ENCODE measurements at regions not wholly inside any gene's neighbourhood (a gene's known extent, or its start where the extent isn't known, plus 50 kb on each side); places are given as distances from the start of the nearest gene placed in this dataset.
"Not testable (repeated sequence)": the region's sequence is repeated elsewhere in the genome, so short reads cannot be mapped to it uniquely, and the experiment has no call there.

DNA sequence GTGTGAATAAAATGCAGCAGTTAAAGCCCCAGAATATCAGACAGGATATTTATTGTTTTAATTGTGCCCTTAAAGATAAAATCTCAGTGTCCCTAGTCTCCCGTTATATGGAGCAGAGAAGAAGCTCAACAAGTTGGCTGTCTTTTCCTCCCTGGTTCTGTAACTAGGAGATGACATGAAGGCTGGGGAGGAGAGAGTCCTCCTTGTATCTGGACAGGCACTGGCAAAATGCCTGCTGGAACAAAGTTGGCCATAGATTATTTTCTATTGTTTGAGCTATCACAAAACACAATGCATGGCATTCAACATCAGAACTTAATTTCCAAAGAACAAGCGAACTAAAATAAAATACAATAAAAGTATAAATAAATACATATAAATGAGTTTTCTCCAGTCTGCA, 694.9 kb upstream of the KCND2 start:
- DNase-seq (ENCODE audit: low spot score): no peak

DNA sequence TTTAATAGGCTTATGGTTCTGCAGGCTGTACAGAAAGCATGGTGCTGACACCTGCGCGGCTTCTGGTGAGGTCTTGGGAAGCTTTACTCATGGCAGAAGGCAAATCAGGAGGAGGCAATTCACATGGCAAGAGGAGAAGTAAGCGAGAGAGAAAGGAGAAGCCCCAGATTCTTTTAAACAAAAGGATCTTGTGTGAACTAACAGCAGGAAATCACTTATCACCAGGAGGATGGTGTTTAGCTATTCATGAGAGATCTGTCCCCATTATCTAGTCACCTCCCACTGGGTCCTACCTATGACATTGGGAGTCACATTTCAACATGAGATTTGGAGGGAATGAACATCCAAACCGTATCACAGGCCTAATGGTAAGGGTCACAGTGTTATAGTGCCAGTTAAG, 678.0 kb upstream of the KCND2 start:
- DNase-seq (ENCODE audit: low spot score): peak; percentile 60

DNA sequence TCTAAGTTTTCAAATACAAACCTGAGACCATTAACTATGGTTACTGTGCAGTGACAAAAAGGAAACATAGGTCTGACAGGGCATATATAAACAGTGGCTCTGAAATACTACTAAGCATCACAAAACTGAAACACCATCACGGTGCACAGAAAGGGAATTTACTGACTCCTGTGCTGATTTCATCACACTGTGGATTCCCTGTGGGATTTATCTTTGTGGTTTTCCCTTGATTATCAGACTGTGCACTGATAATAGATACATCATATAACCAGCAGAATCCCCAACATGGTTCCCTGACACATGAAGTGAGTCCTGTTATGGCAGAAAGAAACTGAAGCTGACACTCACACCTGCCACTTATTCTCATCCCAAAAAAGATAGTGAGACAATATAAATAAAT, 676.3 kb upstream of the KCND2 start:
- no peak for DNase-seq (ENCODE audit: low spot score)

DNA sequence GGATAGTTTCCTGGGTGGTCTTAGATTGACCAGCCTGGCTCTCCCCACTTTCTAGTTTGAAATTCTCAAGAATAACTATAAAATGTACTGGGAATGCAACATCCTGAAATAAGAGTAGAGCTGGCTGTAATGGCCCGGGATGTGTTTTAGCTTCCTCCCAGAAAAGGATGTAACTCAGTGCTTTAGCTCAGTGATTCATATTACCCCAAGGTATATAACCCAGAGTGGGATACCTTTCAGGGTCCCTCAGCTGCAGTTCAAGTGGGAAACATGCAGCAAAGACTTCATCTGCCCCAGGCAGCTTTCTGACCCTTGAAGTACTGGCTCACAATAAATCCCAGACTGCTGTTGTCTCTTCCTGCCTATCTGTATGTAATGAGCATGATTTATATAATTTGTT, 666.7 kb upstream of the KCND2 start:
- DNase-seq (ENCODE audit: low spot score): no peak

DNA sequence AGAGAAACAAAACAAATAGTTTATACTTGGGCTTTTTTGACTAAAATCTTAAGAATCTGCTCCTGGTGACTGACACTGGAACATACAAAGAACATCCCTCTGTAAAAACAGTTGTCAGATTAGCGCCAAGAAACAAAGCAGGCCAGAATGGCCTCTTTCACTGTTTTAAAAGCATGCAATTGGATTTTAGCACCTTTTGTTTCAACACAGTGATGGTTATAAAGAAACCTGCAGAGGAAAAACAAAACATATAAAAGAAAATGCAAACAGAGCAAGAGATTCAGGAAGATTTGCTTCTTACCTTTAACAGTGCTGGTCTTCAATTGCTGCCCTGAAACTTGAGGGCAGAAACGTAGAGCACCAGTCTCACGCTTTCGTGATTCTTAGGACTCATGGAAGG, 652.2 kb upstream of the KCND2 start:
- no peak for DNase-seq (ENCODE audit: low spot score)

DNA sequence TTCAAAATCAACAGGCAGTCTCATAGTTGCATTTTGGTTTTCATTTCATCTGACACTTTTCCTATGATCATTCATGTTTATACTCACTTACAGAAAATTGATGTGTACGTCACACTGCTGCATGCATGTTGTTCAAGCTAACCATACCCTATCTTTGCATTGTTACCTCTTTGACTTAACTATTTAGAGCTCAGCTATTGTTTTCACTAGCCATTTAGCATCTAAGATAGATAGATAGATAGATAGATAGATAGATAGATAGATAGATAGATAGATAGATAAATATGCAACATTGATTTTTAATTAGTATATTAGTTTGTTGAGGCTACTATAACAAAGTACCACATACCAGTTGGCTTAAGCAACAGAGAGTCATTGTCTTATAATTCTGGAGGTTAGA, 649.5 kb upstream of the KCND2 start:
- no peak for DNase-seq (ENCODE audit: low spot score)

DNA sequence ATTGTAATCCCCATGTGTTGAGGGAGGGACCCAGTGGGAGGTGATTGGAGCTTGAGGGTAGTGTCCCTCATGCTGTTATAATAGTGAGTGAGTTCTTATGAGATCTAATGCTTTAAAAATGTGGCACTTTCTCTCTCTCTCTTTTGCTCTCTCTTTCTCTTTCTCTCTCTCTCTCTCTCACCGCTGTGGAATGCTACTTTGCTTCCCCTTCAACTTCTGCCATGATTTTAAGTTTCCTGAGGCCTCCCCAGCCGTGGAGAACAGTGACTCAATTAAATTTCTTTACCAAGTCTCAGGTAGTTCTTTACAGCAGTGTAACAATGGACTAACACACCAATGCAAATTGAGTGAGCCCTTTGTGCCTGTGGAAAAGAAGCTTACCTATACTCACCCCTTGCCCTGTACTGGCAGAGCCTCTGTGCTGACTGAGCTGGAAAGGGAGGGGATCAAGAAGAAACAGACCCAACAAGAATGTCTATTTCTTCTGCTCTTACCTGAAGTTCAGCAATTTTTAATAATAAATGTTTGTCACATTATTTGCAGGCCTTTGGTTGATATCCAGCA, 642.5 kb upstream of the KCND2 start:
- DNase-seq (ENCODE audit: low spot score): no peak

DNA sequence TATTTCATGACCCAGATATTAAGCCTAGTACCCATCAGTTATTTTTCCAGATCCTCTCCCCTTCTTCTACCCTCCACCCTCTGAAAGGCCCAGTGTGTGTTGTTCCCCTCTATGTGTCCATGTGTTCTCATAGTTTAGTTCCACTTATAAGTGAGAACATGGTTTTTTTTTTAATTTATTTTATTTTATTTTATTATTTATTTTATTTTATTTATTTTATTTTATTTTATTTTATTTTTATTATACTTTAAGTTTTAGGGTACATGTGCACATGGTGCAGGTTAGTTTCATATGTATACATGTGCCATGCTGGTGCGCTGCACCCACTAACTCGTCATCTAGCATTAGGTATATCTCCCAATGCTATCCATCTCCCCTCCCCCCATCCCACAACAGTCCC, 639.2 kb upstream of the KCND2 start:
- DNase-seq (ENCODE audit: low spot score): not testable (repeated sequence)

DNA sequence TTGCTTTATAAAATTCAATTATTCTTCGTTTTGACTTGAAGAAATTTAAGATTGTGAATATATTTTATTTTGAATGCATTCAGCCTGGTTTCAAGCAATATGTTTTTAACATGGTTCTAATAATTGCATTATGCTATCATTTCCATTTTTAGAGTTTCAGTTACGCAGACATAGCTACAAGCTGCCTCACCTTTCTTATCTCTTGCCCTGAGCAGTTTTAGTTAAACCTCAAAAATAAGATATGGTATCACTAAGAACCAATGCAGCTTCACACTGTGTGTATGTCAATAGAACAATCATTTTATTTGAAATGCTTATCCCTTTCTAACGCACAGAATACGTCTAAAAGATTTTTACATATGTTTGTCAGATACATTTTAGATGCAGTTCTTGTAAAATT, 632.6 kb upstream of the KCND2 start:
- no peak for DNase-seq (ENCODE audit: low spot score)

DNA sequence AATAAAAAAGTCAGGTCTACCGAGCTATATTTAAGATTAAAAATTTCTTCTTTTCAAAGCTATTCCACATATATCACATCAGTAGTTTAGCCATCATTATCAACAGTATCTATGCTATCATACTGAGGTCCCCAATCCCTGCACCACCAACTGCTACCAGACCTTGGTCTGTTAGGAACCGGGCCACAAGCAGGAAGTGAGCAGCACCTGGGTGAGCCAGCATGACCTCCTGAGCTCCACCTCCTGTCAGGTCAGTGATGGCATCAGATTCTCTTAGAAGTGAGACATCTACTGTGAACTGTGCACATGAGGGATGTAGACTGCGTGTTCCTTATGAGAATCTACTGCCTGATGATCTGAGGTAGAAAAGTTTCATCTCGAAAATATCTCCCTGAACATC, 632.1 kb upstream of the KCND2 start:
- no peak for DNase-seq (ENCODE audit: low spot score)

DNA sequence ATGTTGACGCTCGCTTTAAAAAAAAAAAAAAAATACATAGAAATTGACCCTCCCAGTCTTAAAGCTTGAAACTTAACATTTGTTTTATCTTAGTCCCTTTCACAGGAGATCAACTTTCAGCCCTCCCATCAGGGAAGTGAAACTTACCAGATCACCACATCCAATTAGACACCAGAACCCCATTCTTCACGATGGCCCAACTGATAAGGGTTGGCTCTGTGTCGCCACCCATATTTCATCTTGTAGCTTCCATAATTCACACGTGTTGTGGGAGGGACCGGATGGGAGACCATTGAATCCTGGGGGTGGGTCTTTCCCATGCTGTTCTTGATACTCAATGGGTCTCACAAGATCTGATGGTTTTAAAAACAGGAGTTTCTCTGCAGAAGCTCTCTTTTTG, 629.4 kb upstream of the KCND2 start:
- no peak for DNase-seq (ENCODE audit: low spot score)

DNA sequence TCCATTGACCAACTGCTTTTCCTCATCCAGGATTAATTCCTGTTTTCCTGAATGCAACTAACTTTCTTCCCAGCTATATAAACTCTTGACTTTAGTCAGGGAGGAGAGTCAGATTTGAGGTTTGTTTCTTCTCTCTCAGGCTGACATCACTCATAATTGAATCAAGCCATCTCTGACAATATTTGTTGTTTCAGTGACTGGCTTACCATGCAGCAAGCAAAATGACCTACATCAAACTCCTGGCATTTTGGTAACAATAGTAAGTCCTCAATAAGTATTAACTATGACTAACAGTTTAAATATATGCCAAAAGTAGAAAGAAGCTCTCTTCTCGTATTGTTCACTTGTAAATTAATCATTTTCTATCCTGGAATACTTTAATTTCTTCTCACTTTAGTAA, 625.7 kb upstream of the KCND2 start:
- no peak for DNase-seq (ENCODE audit: low spot score)

DNA sequence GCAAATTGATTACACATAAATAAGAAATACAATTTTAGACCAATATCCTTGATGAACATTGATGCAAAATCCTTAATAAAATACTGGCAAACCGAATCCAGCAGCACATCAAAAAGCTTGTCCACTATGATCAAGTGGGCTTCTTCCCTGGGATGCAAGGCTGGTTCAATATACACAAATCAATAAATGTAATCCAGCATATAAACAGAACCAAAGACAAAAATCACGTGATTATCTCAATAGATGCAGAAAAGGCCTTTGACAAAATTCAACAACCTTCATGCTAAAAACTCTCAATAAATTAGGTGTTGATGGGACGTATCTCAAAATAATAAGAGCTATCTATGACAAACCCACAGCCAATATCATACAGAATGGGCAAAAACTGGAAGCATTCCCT, 624.2 kb upstream of the KCND2 start:
- not testable (repeated sequence) for DNase-seq (ENCODE audit: low spot score)

DNA sequence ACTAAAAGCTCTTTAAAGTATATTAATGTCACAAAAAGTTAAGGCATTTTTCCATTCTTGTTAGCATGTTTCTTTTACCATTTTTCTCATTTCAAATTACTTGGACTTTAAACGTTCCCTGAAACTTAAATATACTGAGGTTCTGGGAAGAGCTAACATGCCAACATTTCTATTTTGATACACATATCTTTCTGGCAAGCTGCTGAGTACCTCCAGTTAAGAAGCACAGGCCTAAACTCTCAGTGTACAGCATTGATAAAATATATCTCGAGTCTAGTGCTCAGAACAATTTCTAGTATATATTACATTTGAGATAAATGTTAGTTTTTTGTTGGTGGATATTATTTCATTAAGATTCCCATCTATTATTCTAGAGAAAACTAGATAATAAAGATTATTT, 612.9 kb upstream of the KCND2 start:
- peak; percentile 18 for DNase-seq (ENCODE audit: low spot score)

DNA sequence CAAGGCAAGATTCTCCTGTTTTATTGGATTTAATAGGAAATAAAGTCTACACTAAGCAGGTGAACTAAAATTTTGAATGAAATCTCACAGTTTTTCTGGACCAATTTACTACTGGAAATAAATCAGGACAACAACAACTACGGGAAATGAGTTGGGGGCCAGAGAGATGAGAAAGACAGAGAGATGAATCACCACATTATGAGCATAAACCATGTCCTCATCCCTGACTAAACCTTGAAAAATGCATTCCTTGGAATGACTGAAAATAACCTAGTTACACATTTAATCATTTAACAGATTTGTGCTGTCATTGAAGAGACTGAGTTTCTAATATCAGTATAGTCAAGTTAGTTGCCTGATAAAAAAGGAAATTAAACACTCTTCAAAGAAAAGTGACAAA, 608.4 kb upstream of the KCND2 start:
- DNase-seq (ENCODE audit: low spot score): no peak

DNA sequence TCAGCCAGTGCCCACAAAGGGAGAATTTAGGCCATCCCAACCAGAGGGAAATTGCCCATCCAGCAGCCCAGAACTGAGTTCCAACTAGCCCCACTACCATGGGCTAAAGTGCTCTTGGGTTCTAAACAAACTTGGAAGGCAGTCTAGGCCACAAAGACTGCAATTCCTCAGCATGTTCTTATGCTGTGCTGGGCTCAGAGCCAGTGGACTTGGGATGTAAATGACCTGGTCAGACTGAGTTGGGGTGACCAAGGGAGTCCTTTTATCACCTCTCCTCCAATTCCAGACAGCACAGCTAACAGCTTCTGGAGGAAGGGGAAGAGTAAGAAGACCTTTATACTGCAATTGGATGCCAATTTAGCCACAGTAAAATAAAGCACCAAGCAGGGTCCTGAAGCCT, 607.2 kb upstream of the KCND2 start:
- no peak for DNase-seq (ENCODE audit: low spot score)

DNA sequence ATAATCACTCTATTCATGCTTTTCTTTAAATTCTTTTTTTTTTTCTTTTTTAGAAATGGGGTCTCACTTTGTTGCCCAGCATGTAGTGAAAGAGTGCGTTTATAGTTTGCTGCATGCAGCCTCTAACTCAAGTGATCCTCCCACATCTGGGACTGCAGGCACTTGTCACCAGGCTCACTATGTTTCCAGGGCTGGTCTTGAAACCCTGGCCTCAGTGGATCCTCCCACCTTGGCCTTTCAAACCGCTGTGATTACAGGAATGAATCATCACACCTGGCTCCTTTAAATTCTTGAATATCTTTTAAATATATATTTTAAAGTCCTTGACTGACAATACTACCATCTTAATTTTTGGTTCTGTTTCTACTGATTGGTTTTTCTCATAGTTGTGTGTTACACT, 591.6 kb upstream of the KCND2 start:
- DNase-seq (ENCODE audit: low spot score): no peak

DNA sequence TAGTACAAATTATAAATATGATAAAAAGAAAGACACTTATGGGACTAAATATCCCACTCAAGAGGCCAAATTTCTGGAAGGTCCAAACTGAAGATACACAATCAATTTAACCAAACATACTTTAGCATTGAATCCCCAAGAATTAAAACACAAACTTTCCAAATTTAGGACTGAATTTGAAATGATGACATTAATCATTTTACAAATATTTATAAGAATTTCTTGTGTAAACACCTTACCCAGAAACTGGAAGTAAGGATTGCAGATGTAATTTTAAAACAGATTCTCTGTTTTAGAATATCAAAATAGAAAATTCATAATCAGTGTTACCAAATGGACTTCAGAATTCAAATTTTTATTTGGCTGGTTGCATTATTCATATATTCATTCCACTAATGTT, 588.2 kb upstream of the KCND2 start:
- DNase-seq (ENCODE audit: low spot score): no peak

DNA sequence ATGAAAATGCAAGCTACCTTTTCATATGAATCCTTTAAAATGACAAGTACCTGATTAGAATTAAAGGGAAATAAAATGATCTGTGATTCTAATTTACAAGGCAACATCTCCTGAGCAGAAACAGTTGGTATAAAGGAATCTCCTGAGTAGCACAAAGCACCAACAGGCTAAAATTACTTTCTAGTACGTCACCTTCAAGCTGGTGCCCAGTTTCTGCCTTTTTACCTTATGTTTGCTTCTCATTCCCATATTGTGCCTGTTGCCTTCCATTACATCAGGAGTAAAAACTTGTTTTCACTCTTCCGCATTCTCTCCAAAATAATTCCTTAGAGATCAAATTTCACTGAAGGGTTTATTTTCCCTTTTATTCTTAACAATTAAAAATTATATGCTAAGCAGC, 587.1 kb upstream of the KCND2 start:
- DNase-seq (ENCODE audit: low spot score): peak; percentile 96

DNA sequence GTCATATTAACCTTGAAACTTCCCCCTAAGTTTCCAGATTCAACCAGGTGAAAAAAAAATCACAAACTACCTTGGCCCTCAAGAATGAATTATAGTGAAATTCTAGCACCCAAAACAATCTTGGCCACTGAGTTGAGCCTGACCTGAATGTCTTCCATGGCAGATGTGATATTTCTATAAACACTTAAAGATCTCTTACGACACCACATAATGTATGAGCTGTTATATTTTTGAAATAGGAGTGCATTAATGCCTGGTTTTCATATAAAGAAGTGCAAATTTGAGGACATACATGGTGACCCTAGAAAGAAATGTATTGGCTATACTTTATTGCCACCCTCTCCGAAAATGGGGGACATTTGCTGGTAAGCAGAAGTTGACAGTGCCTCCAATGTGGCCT, 584.1 kb upstream of the KCND2 start:
- DNase-seq (ENCODE audit: low spot score): no peak

DNA sequence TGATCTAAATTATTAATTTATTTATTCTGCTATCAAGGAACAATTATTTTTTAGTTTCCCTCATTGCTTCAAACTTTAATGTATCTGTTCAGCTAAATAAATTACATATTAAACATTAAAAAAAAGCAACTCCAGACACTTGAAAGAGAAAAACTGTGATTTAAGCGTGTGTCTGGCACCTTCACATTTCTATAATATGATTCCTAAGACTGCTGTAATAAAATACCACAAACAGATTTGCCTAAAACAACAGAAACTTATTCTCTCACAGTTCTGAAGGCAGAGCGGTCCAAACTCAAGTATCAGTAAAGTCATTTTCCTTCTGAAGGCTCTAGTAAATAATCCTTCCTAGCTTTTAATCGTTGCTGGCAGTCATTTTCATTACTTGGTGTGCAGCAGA, 580.4 kb upstream of the KCND2 start:
- DNase-seq (ENCODE audit: low spot score): no peak

DNA sequence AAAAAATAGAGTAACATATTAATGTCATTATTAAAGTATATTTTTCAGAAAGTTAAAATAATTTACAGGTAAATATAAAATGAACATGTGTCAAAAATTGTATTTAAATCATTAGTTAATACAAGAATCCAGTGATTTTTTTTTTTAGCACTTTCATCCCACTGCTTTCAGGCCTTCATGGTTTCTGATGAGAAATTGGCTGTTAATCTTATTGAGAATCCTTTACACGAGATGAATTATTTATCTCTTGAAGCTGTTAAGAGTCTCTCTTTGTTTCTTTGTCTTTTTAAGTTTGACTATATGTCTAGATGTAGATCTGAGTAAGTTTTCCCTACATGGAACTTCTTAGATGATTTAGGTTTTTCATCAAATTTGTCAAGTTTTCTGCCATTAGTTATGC, 578.5 kb upstream of the KCND2 start:
- no peak for DNase-seq (ENCODE audit: low spot score)

DNA sequence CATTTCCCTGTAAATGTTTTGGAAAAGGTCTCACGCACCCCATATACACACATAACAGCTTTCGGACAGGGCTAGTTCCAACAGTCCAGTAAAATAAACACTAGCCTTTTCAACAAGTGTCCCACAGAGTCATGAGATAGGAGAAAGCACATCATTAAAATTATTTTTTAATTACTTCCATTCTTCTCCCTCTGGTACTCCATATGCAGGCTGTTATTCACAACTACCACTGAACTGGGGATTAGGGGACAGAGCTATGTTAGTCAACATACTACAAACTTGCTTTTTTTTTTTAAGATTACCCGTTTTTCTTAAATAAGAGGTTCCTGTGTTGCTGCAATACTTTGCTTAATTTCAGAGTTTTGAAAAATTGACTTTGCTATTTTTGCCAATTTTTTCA, 576.6 kb upstream of the KCND2 start:
- DNase-seq (ENCODE audit: low spot score): no peak

DNA sequence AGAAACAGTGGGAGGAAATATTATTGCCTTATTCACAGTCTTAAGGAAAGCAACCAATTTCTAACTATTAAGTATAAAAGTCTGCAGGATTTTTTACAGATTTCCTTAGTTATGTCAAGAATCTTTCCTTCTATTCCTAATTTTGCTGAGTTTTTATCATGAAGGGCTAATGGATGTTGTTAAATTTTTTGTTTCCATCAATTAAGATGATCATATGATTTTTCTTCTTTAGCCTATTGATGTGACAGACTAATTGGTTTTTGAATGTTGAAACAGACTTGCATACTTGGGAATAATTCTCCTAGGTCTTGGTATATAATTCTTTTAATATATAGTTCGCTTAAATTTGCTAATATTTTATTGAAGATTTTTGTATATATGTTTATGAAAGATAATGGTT, 569.1 kb upstream of the KCND2 start:
- DNase-seq (ENCODE audit: low spot score): no peak

DNA sequence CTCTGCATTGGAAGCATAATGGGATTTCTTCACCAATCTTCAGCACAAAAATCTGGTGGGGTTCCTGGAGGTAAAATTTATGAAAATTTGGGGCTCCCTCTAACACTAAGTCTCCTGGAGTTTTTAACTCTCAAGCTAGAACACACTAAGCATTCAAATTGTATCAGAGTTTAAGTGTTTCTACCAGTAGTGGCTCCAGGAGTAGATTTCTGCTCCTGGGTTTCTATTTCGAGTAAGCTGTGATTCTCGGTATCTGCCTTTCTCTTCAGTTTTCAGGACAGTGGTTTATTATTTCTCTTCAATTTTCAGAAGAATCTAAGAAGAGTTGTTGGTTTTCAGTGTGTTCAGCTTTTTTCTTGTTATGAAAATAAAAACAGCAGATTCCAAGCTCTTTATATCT, 566.4 kb upstream of the KCND2 start:
- DNase-seq (ENCODE audit: low spot score): no peak
